ENCODE measurements at regions not wholly inside any gene's neighbourhood (a gene's known extent, or its start where the extent isn't known, plus 50 kb on each side); places are given as distances from the start of the nearest gene placed in this dataset.

DNA sequence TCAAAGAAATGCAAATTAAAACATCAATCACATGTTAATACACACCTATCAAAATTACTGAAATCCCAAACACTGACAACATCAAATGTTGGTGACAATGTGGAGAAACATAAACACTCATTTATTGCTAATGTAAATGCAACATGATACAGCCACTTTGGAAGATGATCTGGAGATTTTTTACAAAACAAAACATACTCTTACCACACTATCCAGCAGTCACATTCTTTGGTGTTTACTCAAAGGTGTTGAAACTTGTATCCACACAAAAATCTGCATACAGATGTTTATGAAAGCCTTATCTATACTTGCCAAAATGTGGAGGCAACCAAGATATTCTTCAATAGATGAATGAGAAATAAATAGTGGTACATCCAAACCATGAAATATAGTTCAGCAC is 1219.5 kb upstream of the PCDH20 start:
- no peak for DNase-seq (ENCODE audit: low read depth, low spot score)
- CTCF ChIA-PET: no interaction called here
- TF ChIP-seq, protein P1, sequence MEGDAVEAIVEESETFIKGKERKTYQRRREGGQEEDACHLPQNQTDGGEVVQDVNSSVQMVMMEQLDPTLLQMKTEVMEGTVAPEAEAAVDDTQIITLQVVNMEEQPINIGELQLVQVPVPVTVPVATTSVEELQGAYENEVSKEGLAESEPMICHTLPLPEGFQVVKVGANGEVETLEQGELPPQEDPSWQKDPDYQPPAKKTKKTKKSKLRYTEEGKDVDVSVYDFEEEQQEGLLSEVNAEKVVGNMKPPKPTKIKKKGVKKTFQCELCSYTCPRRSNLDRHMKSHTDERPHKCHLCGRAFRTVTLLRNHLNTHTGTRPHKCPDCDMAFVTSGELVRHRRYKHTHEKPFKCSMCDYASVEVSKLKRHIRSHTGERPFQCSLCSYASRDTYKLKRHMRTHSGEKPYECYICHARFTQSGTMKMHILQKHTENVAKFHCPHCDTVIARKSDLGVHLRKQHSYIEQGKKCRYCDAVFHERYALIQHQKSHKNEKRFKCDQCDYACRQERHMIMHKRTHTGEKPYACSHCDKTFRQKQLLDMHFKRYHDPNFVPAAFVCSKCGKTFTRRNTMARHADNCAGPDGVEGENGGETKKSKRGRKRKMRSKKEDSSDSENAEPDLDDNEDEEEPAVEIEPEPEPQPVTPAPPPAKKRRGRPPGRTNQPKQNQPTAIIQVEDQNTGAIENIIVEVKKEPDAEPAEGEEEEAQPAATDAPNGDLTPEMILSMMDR (IDR thresholded peaks at IDR 0.05; ENCODE audit: insufficient read depth, low read length, missing control alignments): no peak
- no peak overlapping the region for H3K4me3 ChIP-seq (ENCODE audit: low read depth, low read length)
- POLR2A ChIA-PET: no interaction called here

DNA sequence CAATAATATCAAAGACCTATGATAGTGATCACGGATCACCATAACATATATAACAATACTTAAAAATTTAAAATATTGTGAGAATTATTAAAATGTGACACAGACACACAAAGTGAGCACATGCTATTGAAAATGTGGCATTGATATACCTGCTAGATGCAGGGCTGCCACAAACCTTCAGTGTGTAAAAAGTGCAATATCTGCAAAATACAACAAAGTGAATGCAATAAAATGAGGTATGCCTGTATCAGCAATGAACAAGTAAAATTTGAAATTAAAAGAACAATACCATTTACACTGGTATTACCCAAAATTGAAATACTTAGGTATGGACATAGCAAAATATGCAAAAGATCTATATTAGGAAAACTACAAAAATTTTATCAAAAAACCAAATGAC is 1217.8 kb upstream of the PCDH20 start:
- POLR2A ChIA-PET: no interaction called here
- CTCF ChIA-PET: no interaction called here
- DNase-seq (ENCODE audit: low read depth, low spot score): no peak
- TF ChIP-seq, protein P1 (IDR thresholded peaks at IDR 0.05; ENCODE audit: insufficient read depth, low read length, missing control alignments): no peak
- no peak overlapping the region for H3K4me3 ChIP-seq (ENCODE audit: low read depth, low read length)

DNA sequence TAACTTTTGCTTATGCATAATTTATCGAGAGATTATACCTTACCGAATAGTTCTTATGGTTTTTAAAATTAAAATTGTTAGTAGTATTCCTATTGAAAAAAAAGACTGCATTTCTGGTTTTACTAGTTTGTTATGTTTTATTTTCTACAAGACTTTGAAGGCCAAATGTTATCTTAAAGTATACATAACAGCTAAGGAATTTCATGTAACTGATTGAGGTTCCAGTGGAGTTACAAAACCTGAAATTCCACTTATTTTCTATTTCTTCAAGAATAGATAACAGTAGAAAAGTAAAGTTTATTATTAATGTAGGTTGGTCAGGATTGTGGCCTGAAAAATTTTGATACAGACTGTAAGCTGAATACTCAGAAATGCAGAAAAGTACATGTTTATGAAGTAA is 1216.0 kb upstream of the PCDH20 start:
- TF ChIP-seq, protein P1 (IDR thresholded peaks at IDR 0.05; ENCODE audit: insufficient read depth, low read length, missing control alignments): no peak
- no peak for DNase-seq (ENCODE audit: low read depth, low spot score)
- CTCF ChIA-PET: no interaction called here
- no peak overlapping the region for H3K4me3 ChIP-seq (ENCODE audit: low read depth, low read length)
- POLR2A ChIA-PET: no interaction called here

DNA sequence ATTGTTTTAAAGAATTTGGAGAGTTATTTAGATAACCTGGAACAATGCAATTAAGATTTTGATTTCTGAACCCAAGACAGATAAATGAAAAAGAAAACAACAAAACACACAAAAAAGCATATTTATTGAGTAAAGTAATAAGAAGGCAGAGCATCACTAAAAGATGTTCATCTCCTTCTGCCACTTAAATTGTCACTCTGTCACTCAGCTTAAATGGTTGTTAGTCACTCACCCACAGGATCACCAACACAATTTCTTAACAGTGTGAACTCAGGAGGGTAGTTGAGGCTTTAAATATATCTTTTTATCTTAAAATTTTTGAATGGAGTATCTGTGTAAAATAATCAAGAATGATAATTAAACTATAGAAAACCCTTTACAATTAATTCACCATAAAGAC is 1215.5 kb upstream of the PCDH20 start:
- DNase-seq (ENCODE audit: low read depth, low spot score): no peak
- POLR2A ChIA-PET: no interaction called here
- CTCF ChIA-PET: no interaction called here
- H3K4me3 ChIP-seq (ENCODE audit: low read depth, low read length): no peak overlapping the region
- TF ChIP-seq, protein P1 (IDR thresholded peaks at IDR 0.05; ENCODE audit: insufficient read depth, low read length, missing control alignments): no peak

DNA sequence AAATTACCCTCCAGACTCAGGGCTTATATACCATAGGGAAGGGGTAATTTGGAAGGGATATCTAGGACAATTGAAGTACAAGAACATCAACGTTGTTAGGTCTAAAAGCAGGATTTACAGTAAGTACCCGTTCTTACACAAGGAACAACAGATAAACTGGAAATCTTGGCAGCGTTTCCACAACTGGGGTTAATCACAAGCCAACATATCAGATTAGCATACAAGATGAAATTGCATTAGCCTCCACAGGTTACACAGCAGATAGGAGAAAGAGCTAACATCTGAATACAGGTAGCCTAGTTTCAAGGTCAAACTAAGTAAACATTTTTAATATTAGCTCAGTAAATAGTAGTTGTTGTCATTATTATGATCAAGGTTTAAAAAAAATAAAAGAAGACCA is 1214.0 kb upstream of the PCDH20 start:
- no peak overlapping the region for H3K4me3 ChIP-seq (ENCODE audit: low read depth, low read length)
- POLR2A ChIA-PET: no interaction called here
- CTCF ChIA-PET: no interaction called here
- TF ChIP-seq, protein P1 (IDR thresholded peaks at IDR 0.05; ENCODE audit: insufficient read depth, low read length, missing control alignments): no peak
- no peak for DNase-seq (ENCODE audit: low read depth, low spot score)

DNA sequence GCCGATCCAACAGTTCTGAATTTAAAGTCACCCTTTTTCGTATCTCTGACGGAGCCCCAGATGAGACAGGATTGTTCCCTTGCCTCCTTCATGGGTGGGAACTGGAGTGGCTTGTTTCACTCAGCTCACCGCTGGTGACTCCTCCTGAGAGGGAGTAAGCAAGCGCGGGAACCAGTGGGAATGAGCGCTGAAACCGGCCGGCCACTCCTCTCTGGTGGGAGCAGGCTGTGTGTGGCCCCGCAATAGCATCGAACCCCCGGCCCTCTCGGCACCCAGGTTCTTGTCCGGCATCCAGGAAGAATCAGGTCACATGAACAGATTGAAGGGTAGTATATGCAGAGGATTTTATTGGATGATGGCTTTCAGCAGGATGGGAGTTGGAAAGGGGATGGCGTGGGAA is 1211.6 kb upstream of the PCDH20 start:
- CTCF ChIA-PET: no interaction called here

More for the DNA sequence above, 1211.6 kb upstream of the PCDH20 start:
- no peak overlapping the region for H3K4me3 ChIP-seq (ENCODE audit: low read depth, low read length)
- TF ChIP-seq, protein P1 (IDR thresholded peaks at IDR 0.05; ENCODE audit: insufficient read depth, low read length, missing control alignments): no peak
- POLR2A ChIA-PET: no interaction called here
- DNase-seq (ENCODE audit: low read depth, low spot score): no peak
